K562 (cell line): ENCODE measurements at regions not wholly inside any gene's neighbourhood (a gene's known extent, or its start where the extent isn't known, plus 50 kb on each side); places are given as distances from the start of the nearest gene placed in this dataset.

ENCODE experiments used
- ARNT ChIP-seq, 2 experiments: fragments of 450-650 bp; IDR thresholded peaks; 2 replicates each; pipeline ENCODE4 v1.6.1; 2016; ENCODE audit warnings: mild to moderate bottlenecking in 1 of 2
- CBX5 ChIP-seq: IDR thresholded peaks from 2 replicates; pipeline ENCODE4 v1.6.1; 2014; ENCODE audit warnings: low read depth, borderline replicate concordance
- ERF ChIP-seq: fragments of 450-650 bp; formaldehyde crosslinking; IDR thresholded peaks from 2 replicates; pipeline ENCODE4 v1.4.0; 2020; ENCODE audit warnings: mild to moderate bottlenecking, mixed read lengths
- ETV1 ChIP-seq: fragments of 450-650 bp; conservative IDR thresholded peaks from 2 replicates; pipeline ENCODE4 v1.6.1; 2016; ENCODE audit warnings: missing genetic modification characterization, control low read depth, low read depth, missing compliant biosample characterization
- HDAC8 ChIP-seq: fragments of 450-650 bp; IDR thresholded peaks from 2 replicates; pipeline ENCODE4 v1.6.1; 2016; ENCODE audit warnings: mild to moderate bottlenecking, missing genetic modification characterization, moderate library complexity, missing compliant biosample characterization
- HMBOX1 ChIP-seq: sonication (generic); IDR thresholded peaks from 2 replicates; pipeline ENCODE4 v1.6.1; 2016
- MAZ ChIP-seq, 2 experiments: fragments of 450-650 bp in 1 of 2; sonication (generic) in 1 of 2; formaldehyde crosslinking; IDR thresholded peaks in 1 of 2; conservative IDR thresholded peaks in 1 of 2; 2 replicates each; pipeline versions ENCODE4 v1.4.0 to v1.5.0; 2020; ENCODE audit warnings: mild to moderate bottlenecking in 1 of 2, missing genetic modification reagents in 1 of 2
- MCM2 ChIP-seq: fragments of 450-650 bp; IDR thresholded peaks from 2 replicates; pipeline ENCODE4 v1.6.1; 2017; ENCODE audit warnings: low read depth, mild to moderate bottlenecking
- NCOA1 ChIP-seq: fragments of 450-650 bp; IDR thresholded peaks from 2 replicates; pipeline ENCODE4 v1.6.1; 2016; ENCODE audit warnings: low read depth
- ZKSCAN8 ChIP-seq: fragments of 200-800 bp; sonication (Bioruptor generic); IDR thresholded peaks from 2 replicates; pipeline ENCODE4 v1.6.1; 2016; ENCODE audit warnings: missing genetic modification characterization, missing compliant biosample characterization
- ZNF121 ChIP-seq: sonication (generic); formaldehyde crosslinking; conservative IDR thresholded peaks from 2 replicates; pipeline ENCODE4 v1.8.0; 2022; ENCODE audit warnings: missing genetic modification reagents
- ZNF133 ChIP-seq: fragments of 250-450 bp; sonication (Bioruptor Pico); IDR thresholded peaks from 2 replicates; pipeline ENCODE4 v1.4.0; 2020; ENCODE audit warnings: mild to moderate bottlenecking
- ZNF75A ChIP-seq: fragments of 450-650 bp; formaldehyde crosslinking; IDR thresholded peaks from 2 replicates; pipeline ENCODE4 v1.4.0; 2020; ENCODE audit warnings: mild to moderate bottlenecking
- ZNF766 ChIP-seq: fragments of 200-800 bp; sonication (Bioruptor generic); conservative IDR thresholded peaks from 2 replicates; pipeline ENCODE4 v1.6.1; 2016; ENCODE audit warnings: missing genetic modification characterization, missing compliant biosample characterization
- TF ChIP-seq, protein P1 (sequence below): sonication (generic); formaldehyde crosslinking; IDR thresholded peaks from 2 replicates; pipeline ENCODE4 v1.8.0; 2023; ENCODE audit warnings: missing genetic modification reagents, mild to moderate bottlenecking, borderline replicate concordance
- TF ChIP-seq, protein P2 (sequence below), 2 experiments: fragments of 450-650 bp; conservative IDR thresholded peaks; 2 replicates each; pipeline ENCODE4 v1.6.1; 2017; ENCODE audit warnings: mild to moderate bottlenecking in 2 of 2, moderate library complexity in 2 of 2
- TF ChIP-seq, protein P3 (sequence below): sonication (generic); formaldehyde crosslinking; IDR thresholded peaks from 2 replicates; pipeline ENCODE4 v1.8.0; 2022; ENCODE audit warnings: mild to moderate bottlenecking, missing genetic modification reagents

DNA sequence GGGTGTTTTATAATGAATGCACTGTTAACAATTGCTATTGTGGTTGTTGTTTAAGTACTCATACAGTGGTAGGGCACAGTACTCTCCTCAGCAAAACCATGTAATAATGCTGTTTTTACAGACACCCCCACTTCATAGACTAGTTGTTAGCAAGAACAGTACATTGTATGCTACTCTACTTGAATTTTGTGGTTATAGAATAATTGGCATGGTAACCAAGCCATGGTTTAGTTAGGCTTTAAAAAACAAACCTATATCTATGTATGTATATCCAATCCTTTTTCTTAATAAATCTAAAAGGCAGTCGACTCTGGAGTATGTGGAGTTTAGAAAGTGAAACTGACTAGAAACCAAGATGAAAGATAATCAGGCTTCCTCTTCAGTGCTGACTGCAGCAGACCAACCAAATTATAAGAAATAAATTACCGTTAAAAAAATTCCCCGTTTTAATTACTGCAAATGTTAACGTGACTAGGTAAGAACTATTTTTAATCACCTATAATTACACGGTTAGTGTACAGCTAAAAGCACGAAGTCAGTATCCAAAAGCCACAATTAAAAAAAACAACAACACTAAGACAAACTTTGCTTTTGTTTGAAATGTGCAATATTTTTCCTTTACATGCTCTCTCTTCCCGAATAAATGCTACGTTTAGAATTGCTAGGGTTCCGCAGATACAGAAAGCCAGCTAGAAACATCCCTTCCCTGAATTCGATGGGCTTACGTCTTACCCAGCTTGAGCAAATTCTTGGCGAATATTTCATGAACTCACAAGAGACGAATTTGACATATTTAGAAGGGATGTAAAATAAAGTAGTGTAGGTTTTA is 113.3 kb upstream of the SERTAD2 start (continued):
- TF ChIP-seq, protein P1, sequence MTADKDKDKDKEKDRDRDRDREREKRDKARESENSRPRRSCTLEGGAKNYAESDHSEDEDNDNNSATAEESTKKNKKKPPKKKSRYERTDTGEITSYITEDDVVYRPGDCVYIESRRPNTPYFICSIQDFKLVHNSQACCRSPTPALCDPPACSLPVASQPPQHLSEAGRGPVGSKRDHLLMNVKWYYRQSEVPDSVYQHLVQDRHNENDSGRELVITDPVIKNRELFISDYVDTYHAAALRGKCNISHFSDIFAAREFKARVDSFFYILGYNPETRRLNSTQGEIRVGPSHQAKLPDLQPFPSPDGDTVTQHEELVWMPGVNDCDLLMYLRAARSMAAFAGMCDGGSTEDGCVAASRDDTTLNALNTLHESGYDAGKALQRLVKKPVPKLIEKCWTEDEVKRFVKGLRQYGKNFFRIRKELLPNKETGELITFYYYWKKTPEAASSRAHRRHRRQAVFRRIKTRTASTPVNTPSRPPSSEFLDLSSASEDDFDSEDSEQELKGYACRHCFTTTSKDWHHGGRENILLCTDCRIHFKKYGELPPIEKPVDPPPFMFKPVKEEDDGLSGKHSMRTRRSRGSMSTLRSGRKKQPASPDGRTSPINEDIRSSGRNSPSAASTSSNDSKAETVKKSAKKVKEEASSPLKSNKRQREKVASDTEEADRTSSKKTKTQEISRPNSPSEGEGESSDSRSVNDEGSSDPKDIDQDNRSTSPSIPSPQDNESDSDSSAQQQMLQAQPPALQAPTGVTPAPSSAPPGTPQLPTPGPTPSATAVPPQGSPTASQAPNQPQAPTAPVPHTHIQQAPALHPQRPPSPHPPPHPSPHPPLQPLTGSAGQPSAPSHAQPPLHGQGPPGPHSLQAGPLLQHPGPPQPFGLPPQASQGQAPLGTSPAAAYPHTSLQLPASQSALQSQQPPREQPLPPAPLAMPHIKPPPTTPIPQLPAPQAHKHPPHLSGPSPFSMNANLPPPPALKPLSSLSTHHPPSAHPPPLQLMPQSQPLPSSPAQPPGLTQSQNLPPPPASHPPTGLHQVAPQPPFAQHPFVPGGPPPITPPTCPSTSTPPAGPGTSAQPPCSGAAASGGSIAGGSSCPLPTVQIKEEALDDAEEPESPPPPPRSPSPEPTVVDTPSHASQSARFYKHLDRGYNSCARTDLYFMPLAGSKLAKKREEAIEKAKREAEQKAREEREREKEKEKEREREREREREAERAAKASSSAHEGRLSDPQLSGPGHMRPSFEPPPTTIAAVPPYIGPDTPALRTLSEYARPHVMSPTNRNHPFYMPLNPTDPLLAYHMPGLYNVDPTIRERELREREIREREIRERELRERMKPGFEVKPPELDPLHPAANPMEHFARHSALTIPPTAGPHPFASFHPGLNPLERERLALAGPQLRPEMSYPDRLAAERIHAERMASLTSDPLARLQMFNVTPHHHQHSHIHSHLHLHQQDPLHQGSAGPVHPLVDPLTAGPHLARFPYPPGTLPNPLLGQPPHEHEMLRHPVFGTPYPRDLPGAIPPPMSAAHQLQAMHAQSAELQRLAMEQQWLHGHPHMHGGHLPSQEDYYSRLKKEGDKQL (CRISPR knock-in tag) = no peak
- TF ChIP-seq HDAC8 = no peak
- no peak for TF ChIP-seq MCM2
- no peak for TF ChIP-seq ZKSCAN8 (CRISPR knock-in tag)
- no peak for TF ChIP-seq NCOA1
- 0 out of 2 replicates have a peak, but pooled peaks have one; percentile 12 for TF ChIP-seq ETV1
- TF ChIP-seq ARNT (IDR thresholded peaks at IDR 0.05) = peak in 1 of 2 experiments; percentile 53; a peak in 1 of 4 replicates
- TF ChIP-seq, protein P2, sequence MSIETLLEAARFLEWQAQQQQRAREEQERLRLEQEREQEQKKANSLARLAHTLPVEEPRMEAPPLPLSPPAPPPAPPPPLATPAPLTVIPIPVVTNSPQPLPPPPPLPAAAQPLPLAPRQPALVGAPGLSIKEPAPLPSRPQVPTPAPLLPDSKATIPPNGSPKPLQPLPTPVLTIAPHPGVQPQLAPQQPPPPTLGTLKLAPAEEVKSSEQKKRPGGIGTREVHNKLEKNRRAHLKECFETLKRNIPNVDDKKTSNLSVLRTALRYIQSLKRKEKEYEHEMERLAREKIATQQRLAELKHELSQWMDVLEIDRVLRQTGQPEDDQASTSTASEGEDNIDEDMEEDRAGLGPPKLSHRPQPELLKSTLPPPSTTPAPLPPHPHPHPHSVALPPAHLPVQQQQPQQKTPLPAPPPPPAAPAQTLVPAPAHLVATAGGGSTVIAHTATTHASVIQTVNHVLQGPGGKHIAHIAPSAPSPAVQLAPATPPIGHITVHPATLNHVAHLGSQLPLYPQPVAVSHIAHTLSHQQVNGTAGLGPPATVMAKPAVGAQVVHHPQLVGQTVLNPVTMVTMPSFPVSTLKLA (conservative IDR thresholded peaks at IDR 0.05) = 0 out of 4 replicates have a peak, but pooled peaks of 1 of the 2 experiments have one; percentile 3
- TF ChIP-seq ZNF133 = 0 out of 2 replicates have a peak, but pooled peaks have one; percentile 13
- no peak for TF ChIP-seq MAZ (CRISPR knock-in tag; conservative IDR thresholded peaks at IDR 0.05 in 1 of 2, IDR thresholded peaks at IDR 0.05 in 1 of 2)
- TF ChIP-seq ERF (CRISPR knock-in tag) = 0 out of 2 replicates have a peak, but pooled peaks have one; percentile 49
- TF ChIP-seq ZNF766 = 0 out of 2 replicates have a peak, but pooled peaks have one; percentile 22
- no peak for TF ChIP-seq ZNF121 (CRISPR knock-in tag)
- TF ChIP-seq HMBOX1 = peak; percentile 85
- no peak for TF ChIP-seq CBX5
- TF ChIP-seq, protein P3, sequence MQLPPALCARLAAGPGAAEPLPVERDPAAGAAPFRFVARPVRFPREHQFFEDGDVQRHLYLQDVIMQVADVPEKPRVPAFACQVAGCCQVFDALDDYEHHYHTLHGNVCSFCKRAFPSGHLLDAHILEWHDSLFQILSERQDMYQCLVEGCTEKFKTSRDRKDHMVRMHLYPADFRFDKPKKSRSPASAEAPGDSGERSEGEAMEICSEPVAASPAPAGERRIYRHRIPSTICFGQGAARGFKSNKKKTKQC (CRISPR knock-in tag) = no peak
- TF ChIP-seq ZNF75A (CRISPR knock-in tag) = 0 out of 2 replicates have a peak, but pooled peaks have one; percentile 22
